Fibroblast of villous mesenchyme (primary cell): ENCODE measurements at regions not wholly inside any gene's neighbourhood (a gene's known extent, or its start where the extent isn't known, plus 50 kb on each side); places are given as distances from the start of the nearest gene placed in this dataset.
A peak's percentile ranks its signal among the peaks of the same experiment; 100 is the strongest.

Experiments
- DNase-seq: peaks from one replicate; pipeline ENCODE4 v3.0.0-alpha.2; 2010; ENCODE audit warnings: low read depth
- H3K4me3 ChIP-seq: 2 replicates; pipeline ENCODE4 v1.5.1; 2011; ENCODE audit warnings: low read depth, mild to moderate bottlenecking, low read length
- TF ChIP-seq, protein P1 (sequence below): IDR thresholded peaks from 2 replicates; pipeline ENCODE4 v1.5.1; 2012; ENCODE audit warnings: low read depth, mild to moderate bottlenecking, low read length; ENCODE audit not compliant: insufficient read depth

DNA sequence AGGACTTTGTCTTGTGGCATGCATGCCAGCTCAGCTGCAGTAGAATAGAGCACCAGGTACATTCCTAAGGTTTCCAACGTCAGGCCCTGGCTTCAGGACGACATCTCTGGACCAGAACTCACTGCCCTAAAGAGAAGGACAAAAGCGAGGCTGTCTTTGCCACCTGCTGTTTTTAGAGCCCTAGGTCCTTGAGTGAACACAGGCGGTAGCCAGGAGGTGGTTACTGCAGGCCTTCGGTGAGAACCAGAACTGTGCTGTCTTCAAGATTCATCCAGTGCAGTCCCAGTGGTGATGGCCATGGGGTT lies 288.9 kb upstream of the CDH18 start:
- no peak for DNase-seq
- H3K4me3 ChIP-seq = no peak overlapping the region
- TF ChIP-seq, protein P1, sequence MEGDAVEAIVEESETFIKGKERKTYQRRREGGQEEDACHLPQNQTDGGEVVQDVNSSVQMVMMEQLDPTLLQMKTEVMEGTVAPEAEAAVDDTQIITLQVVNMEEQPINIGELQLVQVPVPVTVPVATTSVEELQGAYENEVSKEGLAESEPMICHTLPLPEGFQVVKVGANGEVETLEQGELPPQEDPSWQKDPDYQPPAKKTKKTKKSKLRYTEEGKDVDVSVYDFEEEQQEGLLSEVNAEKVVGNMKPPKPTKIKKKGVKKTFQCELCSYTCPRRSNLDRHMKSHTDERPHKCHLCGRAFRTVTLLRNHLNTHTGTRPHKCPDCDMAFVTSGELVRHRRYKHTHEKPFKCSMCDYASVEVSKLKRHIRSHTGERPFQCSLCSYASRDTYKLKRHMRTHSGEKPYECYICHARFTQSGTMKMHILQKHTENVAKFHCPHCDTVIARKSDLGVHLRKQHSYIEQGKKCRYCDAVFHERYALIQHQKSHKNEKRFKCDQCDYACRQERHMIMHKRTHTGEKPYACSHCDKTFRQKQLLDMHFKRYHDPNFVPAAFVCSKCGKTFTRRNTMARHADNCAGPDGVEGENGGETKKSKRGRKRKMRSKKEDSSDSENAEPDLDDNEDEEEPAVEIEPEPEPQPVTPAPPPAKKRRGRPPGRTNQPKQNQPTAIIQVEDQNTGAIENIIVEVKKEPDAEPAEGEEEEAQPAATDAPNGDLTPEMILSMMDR = no peak

DNA sequence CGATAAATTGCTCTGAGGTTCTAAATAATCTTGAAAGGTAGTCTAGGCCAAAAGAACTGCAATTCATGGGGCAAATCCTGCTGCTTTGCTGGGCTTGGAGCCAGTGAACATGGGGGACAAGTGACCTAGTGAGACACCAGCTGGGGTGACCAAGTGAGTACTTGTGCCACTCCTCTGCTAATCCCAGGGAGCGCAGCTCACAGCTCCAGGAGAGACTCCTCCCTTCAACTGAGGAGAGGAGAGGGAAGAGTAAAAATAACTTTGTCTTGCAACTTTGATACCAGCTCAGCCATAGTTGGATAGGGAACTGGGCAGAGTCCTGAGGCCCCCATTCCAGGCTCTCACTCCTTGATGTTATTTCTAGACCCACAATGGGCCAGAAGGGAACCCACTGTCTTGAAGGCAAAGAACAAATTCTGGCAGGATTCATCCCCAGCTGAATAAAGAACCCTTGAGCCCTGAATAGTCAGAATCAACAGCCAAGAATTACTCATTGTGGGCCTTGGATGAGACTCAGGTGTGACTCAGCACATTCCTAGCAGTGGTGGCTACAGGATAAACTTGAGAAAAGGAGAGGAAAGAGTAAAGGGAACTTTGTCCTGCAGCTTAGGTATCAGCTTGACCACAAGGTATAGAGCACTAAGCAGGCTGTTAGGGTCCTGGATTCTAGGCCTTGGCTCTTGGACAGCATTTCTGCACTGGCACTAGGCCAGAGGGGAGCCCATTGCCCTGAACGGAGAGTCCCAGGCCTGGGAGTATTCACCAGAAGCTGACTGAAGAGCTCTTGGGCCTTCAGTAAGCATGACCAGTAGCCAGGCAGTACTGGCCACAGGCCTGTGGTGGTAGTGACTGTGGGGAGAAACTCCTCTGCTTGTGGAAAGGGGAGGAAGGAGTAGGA lies 288.3 kb upstream of the CDH18 start:
- peak; percentile 1 for DNase-seq
- TF ChIP-seq, protein P1 = no peak
- H3K4me3 ChIP-seq = no peak overlapping the region

- TF ChIP-seq, protein P1 = no peak
- DNase-seq = no peak
- H3K4me3 ChIP-seq = no peak overlapping the region
Measured at GRCh38 chr5:20266066-20266465, 278.1 kb upstream of the CDH18 start.

- TF ChIP-seq, protein P1 = no peak
- H3K4me3 ChIP-seq = no peak overlapping the region
- DNase-seq = no peak
Measured at GRCh38 chr5:20262896-20263295, 274.9 kb upstream of the CDH18 start.

GRCh38 chr5:20254748-20255147 lies 266.7 kb upstream of the CDH18 start:
- no peak overlapping the region for H3K4me3 ChIP-seq
- TF ChIP-seq, protein P1 = no peak
- no peak for DNase-seq

DNA sequence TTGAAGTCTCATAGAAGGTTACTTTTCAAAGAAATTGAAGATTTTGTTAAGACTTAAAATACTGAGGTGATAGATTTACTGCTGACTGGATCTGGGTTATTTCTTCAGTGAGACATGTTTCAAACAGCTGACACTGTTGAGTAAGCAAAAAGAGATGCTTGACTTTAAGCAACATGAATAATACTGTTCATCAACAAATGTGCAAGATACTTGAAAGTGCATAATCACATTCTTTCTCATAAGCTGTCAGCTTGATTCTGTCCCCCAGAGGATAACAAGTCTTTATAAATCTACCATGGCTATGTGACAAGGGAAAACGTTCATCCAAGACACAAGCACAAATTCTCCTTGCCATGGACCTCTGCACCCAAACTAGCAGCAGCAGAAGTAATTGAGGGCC lies 260.1 kb upstream of the CDH18 start:
- TF ChIP-seq, protein P1 = no peak
- no peak for DNase-seq

More for the DNA sequence above, 260.1 kb upstream of the CDH18 start:
- H3K4me3 ChIP-seq = no peak overlapping the region
